HuH-7.5 (cell line): ENCODE measurements at regions not wholly inside any gene's neighbourhood (a gene's known extent, or its start where the extent isn't known, plus 50 kb on each side); places are given as distances from the start of the nearest gene placed in this dataset.

ENCODE experiments used
- DNase-seq: peaks from one replicate; pipeline ENCODE4 v3.0.0; 2011; ENCODE audit warnings: low spot score

- no peak for DNase-seq
Observed at GRCh38 chr2:217271813-217272212, 411.9 kb upstream of the TNP1 start.

GRCh38 chr2:217270485-217271121 is 410.7 kb upstream of the TNP1 start:
- DNase-seq = no peak

GRCh38 chr2:217269701-217270484 is 410.0 kb upstream of the TNP1 start:
- DNase-seq = no peak

- no peak for DNase-seq
Observed at GRCh38 chr2:217268978-217269377, 409.1 kb upstream of the TNP1 start.

GRCh38 chr2:217267758-217268157 is 407.9 kb upstream of the TNP1 start:
- no peak for DNase-seq

GRCh38 chr2:217263756-217264155 is 403.9 kb upstream of the TNP1 start:
- no peak for DNase-seq

- no peak for DNase-seq
Observed at GRCh38 chr2:217262911-217263310, 403.0 kb upstream of the TNP1 start.

- no peak for DNase-seq
Observed at GRCh38 chr2:217261452-217261851, 401.6 kb upstream of the TNP1 start.

- DNase-seq = no peak
Observed at GRCh38 chr2:217260441-217261115, 400.7 kb upstream of the TNP1 start.

- no peak for DNase-seq
Observed at GRCh38 chr2:217258170-217258569, 398.3 kb upstream of the TNP1 start.

GRCh38 chr2:217256251-217256650 is 396.4 kb upstream of the TNP1 start:
- no peak for DNase-seq

GRCh38 chr2:217254111-217254510 is 394.2 kb upstream of the TNP1 start:
- no peak for DNase-seq

GRCh38 chr2:217252181-217252580 is 392.3 kb upstream of the TNP1 start:
- no peak for DNase-seq

GRCh38 chr2:217250013-217250524 is 390.2 kb upstream of the TNP1 start:
- DNase-seq = no peak

GRCh38 chr2:217249121-217250012 is 389.5 kb upstream of the TNP1 start:
- no peak for DNase-seq

GRCh38 chr2:217248312-217248935 is 388.6 kb upstream of the TNP1 start:
- DNase-seq = no peak

GRCh38 chr2:217247476-217247875 is 387.6 kb upstream of the TNP1 start:
- DNase-seq = no peak

- no peak for DNase-seq
Observed at GRCh38 chr2:217246108-217246507, 386.2 kb upstream of the TNP1 start.

GRCh38 chr2:217244815-217245214 is 385.0 kb upstream of the TNP1 start:
- DNase-seq = no peak

GRCh38 chr2:217242947-217243346 is 383.1 kb upstream of the TNP1 start:
- no peak for DNase-seq

GRCh38 chr2:217231724-217232123 is 371.9 kb upstream of the TNP1 start:
- no peak for DNase-seq
